Caco-2 (cell line): ENCODE measurements at regions not wholly inside any gene's neighbourhood (a gene's known extent, or its start where the extent isn't known, plus 50 kb on each side); places are given as distances from the start of the nearest gene placed in this dataset.

ENCODE experiments used
- BruUV-seq: library from RNA; stranded (reverse); fragments of 400-500 nt; replicated peaks from 2 replicates; lab custom pipeline; 2021; lab: Mats Ljungman, UMichigan
- CTCF ChIA-PET: fragments of 300-600 bp; sonication (Branson Sonifier 250); formaldehyde crosslinking; loops from one replicate; lab custom pipeline; 2022; ENCODE audit warnings: antibody characterized with exemption; lab: Charles Lee
- POLR2A ChIA-PET: fragments of 300-600 bp; sonication (Branson Sonifier 250); formaldehyde crosslinking; loops from one replicate; lab custom pipeline; 2022; ENCODE audit warnings: antibody characterized with exemption; lab: Charles Lee
- DNase-seq, 2 experiments: peaks; one replicate each; pipeline versions ENCODE4 v3.0.0 to v3.0.0-alpha.2; 2020 to 2022
- H3K27me3 ChIP-seq: replicated peaks from 2 replicates; pipeline ENCODE4 v1.6.0; 2011; ENCODE audit warnings: low read length; ENCODE audit not compliant: control insufficient read depth, insufficient read depth
- H3K36me3 ChIP-seq: 2 replicates; pipeline ENCODE4 v1.5.1; 2011; ENCODE audit warnings: low read length; ENCODE audit not compliant: control insufficient read depth, insufficient read depth
- H3K4me1 ChIP-seq: fragments of 250-450 bp; sonication (Bioruptor Pico); 2 replicates; pipeline ENCODE4 v1.5.1; 2020; ENCODE audit warnings: mild to moderate bottlenecking
- H3K4me3 ChIP-seq: 2 replicates; pipeline ENCODE4 v1.5.1; 2011; ENCODE audit warnings: low read depth, mild to moderate bottlenecking, control low read depth, low read length
- H3K9me3 ChIP-seq: fragments of 250-450 bp; sonication (Bioruptor Pico); 2 replicates; pipeline ENCODE4 v1.5.1; 2020; ENCODE audit warnings: mild to moderate bottlenecking, moderate library complexity
- H3K27ac Mint-ChIP-seq: one replicate; pipeline ENCODE4 v1.8.0; 2022; ENCODE audit warnings: mixed read lengths; ENCODE audit not compliant: unreplicated experiment
- H3K27me3 Mint-ChIP-seq: one replicate; pipeline ENCODE4 v1.8.0; 2022; ENCODE audit warnings: mixed read lengths; ENCODE audit not compliant: insufficient read depth, unreplicated experiment
- H3K36me3 Mint-ChIP-seq: one replicate; pipeline ENCODE4 v1.8.0; 2022; ENCODE audit warnings: mild to moderate bottlenecking, mixed read lengths; ENCODE audit not compliant: insufficient read depth, unreplicated experiment
- H3K4me1 Mint-ChIP-seq: one replicate; pipeline ENCODE4 v1.8.0; 2022; ENCODE audit warnings: low read depth, mixed read lengths; ENCODE audit not compliant: unreplicated experiment
- H3K4me3 Mint-ChIP-seq: one replicate; pipeline ENCODE4 v1.8.0; 2022; ENCODE audit warnings: mild to moderate bottlenecking, moderate library complexity, mixed read lengths; ENCODE audit not compliant: unreplicated experiment
- H3K9me3 Mint-ChIP-seq: one replicate; pipeline ENCODE4 v1.8.0; 2022; ENCODE audit warnings: mixed read lengths; ENCODE audit not compliant: unreplicated experiment
- intact Hi-C: fragments of 100-400 bp; cut with micrococcal nuclease; formaldehyde crosslinking; loops from one replicate; pipeline ENCODE4 v1.10.0; 2022; ENCODE audit not compliant: unreplicated experiment
- TF ChIP-seq, protein P1 (sequence below), 2 experiments: fragments of 200-600 bp in 1 of 2; IDR thresholded peaks; 1 replicate in 1 of 2; 2 replicates in 1 of 2; pipeline versions ENCODE4 v1.5.1 to v1.8.0; 2011 to 2022; ENCODE audit warnings: antibody characterized with exemption in 1 of 2, control low read depth in 1 of 2, inconsistent platforms in 1 of 2, low read depth in 1 of 2, low read length in 1 of 2, mild to moderate bottlenecking in 1 of 2, moderate library complexity in 1 of 2; ENCODE audit not compliant: insufficient read depth in 1 of 2, severe bottlenecking in 1 of 2, unreplicated experiment in 1 of 2

DNA sequence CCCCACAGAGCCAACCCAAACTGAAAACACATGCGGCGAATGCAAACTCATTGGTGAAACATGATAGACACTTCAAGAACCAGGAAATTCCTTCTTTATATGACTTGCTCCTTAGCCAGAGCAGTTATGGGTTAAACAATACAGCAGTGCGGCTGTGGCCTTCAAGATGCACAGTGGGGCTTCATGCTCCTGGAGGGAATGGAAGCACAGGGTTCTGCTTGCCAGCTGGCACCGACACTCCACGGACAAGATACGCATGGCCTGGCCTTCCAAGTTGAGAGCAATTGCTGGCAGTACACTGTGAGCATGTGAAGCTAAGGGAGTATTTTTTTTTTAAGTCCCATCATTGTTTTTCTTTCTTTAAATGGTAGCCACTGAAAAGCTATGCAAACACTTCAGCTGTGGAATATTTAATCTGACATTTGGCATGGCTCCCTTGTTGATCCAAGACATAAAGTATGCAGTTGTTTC is 451.6 kb upstream of the CD180 start:
- intact Hi-C loops: no loop called here
- H3K4me1 Mint-ChIP-seq: no peaks in the 10 kb centered on the region
- H3K4me3 ChIP-seq: no peak overlapping the region
- no peaks in the 10 kb centered on the region for H3K9me3 Mint-ChIP-seq
- no peaks in the 10 kb centered on the region for H3K36me3 ChIP-seq
- H3K9me3 ChIP-seq: peaks cover 4% of the 10 kb centered on the region; the same call in 1 of the 2 replicates
- ChIA-PET POLR2A (no interaction called here), CTCF (no interaction called here)
- H3K36me3 Mint-ChIP-seq: no peaks in the 10 kb centered on the region
- H3K27me3 Mint-ChIP-seq: no peaks in the 10 kb centered on the region
- DNase-seq: no peak
- no peak overlapping the region for H3K27ac Mint-ChIP-seq
- no peaks in the 10 kb centered on the region for H3K27me3 ChIP-seq
- no peak overlapping the region for H3K4me3 Mint-ChIP-seq
- no TSS peak for BruUV-seq
- TF ChIP-seq, protein P1, sequence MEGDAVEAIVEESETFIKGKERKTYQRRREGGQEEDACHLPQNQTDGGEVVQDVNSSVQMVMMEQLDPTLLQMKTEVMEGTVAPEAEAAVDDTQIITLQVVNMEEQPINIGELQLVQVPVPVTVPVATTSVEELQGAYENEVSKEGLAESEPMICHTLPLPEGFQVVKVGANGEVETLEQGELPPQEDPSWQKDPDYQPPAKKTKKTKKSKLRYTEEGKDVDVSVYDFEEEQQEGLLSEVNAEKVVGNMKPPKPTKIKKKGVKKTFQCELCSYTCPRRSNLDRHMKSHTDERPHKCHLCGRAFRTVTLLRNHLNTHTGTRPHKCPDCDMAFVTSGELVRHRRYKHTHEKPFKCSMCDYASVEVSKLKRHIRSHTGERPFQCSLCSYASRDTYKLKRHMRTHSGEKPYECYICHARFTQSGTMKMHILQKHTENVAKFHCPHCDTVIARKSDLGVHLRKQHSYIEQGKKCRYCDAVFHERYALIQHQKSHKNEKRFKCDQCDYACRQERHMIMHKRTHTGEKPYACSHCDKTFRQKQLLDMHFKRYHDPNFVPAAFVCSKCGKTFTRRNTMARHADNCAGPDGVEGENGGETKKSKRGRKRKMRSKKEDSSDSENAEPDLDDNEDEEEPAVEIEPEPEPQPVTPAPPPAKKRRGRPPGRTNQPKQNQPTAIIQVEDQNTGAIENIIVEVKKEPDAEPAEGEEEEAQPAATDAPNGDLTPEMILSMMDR (IDR thresholded peaks at IDR 0.05; ENCODE audit: insufficient read depth in 1 of 2, low read depth in 1 of 2, low read length in 1 of 2, severe bottlenecking in 1 of 2, unreplicated experiment in 1 of 2): no peak
- H3K4me1 ChIP-seq: no peaks in the 10 kb centered on the region

DNA sequence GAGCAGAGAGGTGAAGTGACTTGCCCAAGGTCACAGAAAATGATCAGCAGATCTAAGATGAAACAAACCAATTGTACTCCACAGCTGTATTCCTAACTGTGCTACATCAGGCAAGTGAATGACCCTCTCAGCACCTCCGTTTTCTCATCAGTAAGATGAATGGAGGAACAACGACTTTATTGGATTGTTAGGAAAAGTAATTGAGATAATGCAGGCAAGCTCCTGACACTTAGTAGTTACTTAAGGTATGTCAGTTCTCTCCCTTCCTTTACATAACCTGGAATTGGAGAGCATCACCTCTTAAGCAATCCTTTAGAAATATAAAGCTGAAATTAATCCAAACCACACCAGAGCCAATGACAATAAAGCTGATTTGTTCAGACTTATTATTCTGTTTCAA is 451.2 kb upstream of the CD180 start:
- DNase-seq: no peak
- Histone ChIP-seq H3K4me1 (no peaks in the 10 kb centered on the region), H3K9me3 (peaks cover 4% of the 10 kb centered on the region; the same call in 1 of the 2 replicates), H3K4me3 (no peak overlapping the region), H3K36me3 (no peaks in the 10 kb centered on the region), H3K27me3 (no peaks in the 10 kb centered on the region)
- no peak overlapping the region for H3K27ac Mint-ChIP-seq
- intact Hi-C loops: no loop called here
- H3K27me3 Mint-ChIP-seq: no peaks in the 10 kb centered on the region
- H3K4me3 Mint-ChIP-seq: no peak overlapping the region
- TF ChIP-seq, protein P1 (IDR thresholded peaks at IDR 0.05; ENCODE audit: insufficient read depth in 1 of 2, low read depth in 1 of 2, low read length in 1 of 2, severe bottlenecking in 1 of 2, unreplicated experiment in 1 of 2): no peak
- ChIA-PET CTCF (no interaction called here), POLR2A (no interaction called here)
- no peaks in the 10 kb centered on the region for H3K9me3 Mint-ChIP-seq
- no TSS peak for BruUV-seq
- H3K4me1 Mint-ChIP-seq: no peaks in the 10 kb centered on the region
- no peaks in the 10 kb centered on the region for H3K36me3 Mint-ChIP-seq

DNA sequence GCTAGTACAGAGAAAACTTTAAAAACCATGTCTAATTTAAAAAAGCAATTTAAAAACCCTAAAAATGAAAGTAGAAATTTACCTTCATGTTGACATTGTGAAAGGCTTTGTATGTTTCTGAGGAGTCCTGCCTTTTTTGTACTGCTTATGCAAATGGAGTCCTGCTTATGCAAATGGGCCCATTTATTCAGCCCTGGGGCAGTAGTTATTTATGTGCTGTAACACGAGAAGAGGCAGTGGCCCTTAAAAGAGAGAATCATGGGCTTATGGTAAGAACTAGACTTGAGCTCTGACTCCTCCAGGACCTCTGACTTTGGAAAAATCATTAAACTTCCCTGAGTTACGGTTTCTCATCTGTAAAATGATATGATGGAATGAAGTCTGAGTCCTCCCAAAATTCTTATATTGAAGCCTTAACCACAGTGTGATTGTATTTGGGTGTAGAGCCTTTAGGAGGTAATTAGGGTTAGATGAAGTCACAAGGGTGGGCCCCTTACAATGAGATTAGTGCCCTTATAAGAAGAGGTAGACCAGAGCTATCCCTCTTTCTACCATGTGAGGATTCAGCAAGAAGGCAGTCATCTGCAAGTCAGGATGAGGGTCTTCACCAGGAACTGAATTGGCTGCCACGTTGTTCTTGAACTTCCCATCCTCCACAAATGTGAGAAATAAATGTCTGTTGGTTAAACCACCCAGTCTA is 447.8 kb upstream of the CD180 start:
- DNase-seq: no peak
- H3K4me3 Mint-ChIP-seq: no peak overlapping the region
- H3K4me1 Mint-ChIP-seq: no peaks in the 10 kb centered on the region
- Histone ChIP-seq H3K4me1 (no peaks in the 10 kb centered on the region), H3K36me3 (no peaks in the 10 kb centered on the region), H3K4me3 (no peak overlapping the region), H3K27me3 (no peaks in the 10 kb centered on the region), H3K9me3 (peaks cover 4% of the 10 kb centered on the region; the same call in 1 of the 2 replicates)
- H3K36me3 Mint-ChIP-seq: no peaks in the 10 kb centered on the region
- ChIA-PET CTCF (no interaction called here), POLR2A (no interaction called here)
- no peaks in the 10 kb centered on the region for H3K27me3 Mint-ChIP-seq
- TF ChIP-seq, protein P1 (IDR thresholded peaks at IDR 0.05; ENCODE audit: insufficient read depth in 1 of 2, low read depth in 1 of 2, low read length in 1 of 2, severe bottlenecking in 1 of 2, unreplicated experiment in 1 of 2): no peak
- no TSS peak for BruUV-seq
- no peaks in the 10 kb centered on the region for H3K9me3 Mint-ChIP-seq
- intact Hi-C loops: no loop called here
- H3K27ac Mint-ChIP-seq: no peak overlapping the region
